Psoas muscle (tissue), 7 donors: ENCODE measurements at regions not wholly inside any gene's neighbourhood (a gene's known extent, or its start where the extent isn't known, plus 50 kb on each side); places are given as distances from the start of the nearest gene placed in this dataset.
A peak's percentile ranks its signal among the peaks of the same experiment; 100 is the strongest.

Experiments used
- ATAC-seq, 4 donors: fragments of 200-7000 bp; cut with Tn5 transposase; one replicate each; pipeline ENCODE4 v1.9.1; 2020; ENCODE audit warnings: moderate library complexity in 3 of 4, mild to moderate bottlenecking in 2 of 4
- DNase-seq, 2 donors: peaks; one replicate each; pipeline ENCODE4 v3.0.0-alpha.2; 2020
- H3K27ac ChIP-seq: fragments of 200-600 bp; one replicate; pipeline ENCODE4 v1.8.0; 2022
- H3K27me3 ChIP-seq, 3 donors: fragments of 200-600 bp in 1 of 3; one replicate each; pipeline versions ENCODE4 v1.6.1 to v1.8.0; 2013 to 2022; ENCODE audit warnings: low read length in 2 of 3, mild to moderate bottlenecking in 2 of 3, moderate library complexity in 1 of 3; ENCODE audit not compliant: insufficient read depth in 3 of 3
- H3K36me3 ChIP-seq, 2 donors: fragments of 200-600 bp in 1 of 2; one replicate each; pipeline versions ENCODE4 v1.6.1 to v1.8.0; 2013 to 2022; ENCODE audit warnings: low read depth in 1 of 2, mild to moderate bottlenecking in 1 of 2, moderate library complexity in 1 of 2; ENCODE audit not compliant: insufficient read depth in 1 of 2
- H3K4me1 ChIP-seq: fragments of 200-600 bp; one replicate; pipeline ENCODE4 v1.8.0; 2022
- H3K4me3 ChIP-seq: fragments of 200-600 bp; one replicate; pipeline ENCODE4 v1.8.0; 2022; ENCODE audit warnings: mild to moderate bottlenecking
- H3K9me3 ChIP-seq: fragments of 200-600 bp; one replicate; pipeline ENCODE4 v1.8.0; 2022
- WGBS, 3 donors: extraction: QIAGEN DNeasy Blood & Tissue Kit; methylation state at CpG; one replicate each; pipeline versions ENCODE4 v1.1.6 to v1.1.7; 2013; 5-methylcytosine and 5-hydroxymethylcytosine counted together
- intact Hi-C, 2 donors: fragments of 100-400 bp; cut with DNase I; formaldehyde crosslinking; loops; one replicate each; pipeline versions ENCODE4 v1.11.0 to v1.14.2; 2022
- TF ChIP-seq, protein P1 (sequence below): fragments of 200-600 bp; IDR thresholded peaks from one replicate; pipeline ENCODE4 v1.8.0; 2022; ENCODE audit warnings: antibody characterized with exemption
- donor health status: healthy with polysubstance abuse.
- donor health status: DM: no; HTN: no; CAD: no; lungs with moderate emphysema.
- donor health status: Bipolar disorder and iron deficiency.
- donor health status: healthy.
- donor health status: DM: yes; HTN: yes; CAD: no.
- donor health status: DM: no; HTN: no; CAD: no.
- donor health status: DM: yes; HTN: yes; CAD: no.

- Histone ChIP-seq H3K27ac (peak overlapping the region; percentile 70), H3K9me3 (no peaks in the 10 kb centered on the region), H3K36me3 (no peaks in the 10 kb centered on the region), H3K27me3 (no peaks in the 10 kb centered on the region), H3K4me1 (peaks cover 64% of the 10 kb centered on the region), H3K4me3 (no peak overlapping the region)
- intact Hi-C loops = no loop called here
- DNase-seq = no peak
- ATAC-seq = peak in 2 of 4 donors; percentile 24 to 27
- TF ChIP-seq, protein P1, sequence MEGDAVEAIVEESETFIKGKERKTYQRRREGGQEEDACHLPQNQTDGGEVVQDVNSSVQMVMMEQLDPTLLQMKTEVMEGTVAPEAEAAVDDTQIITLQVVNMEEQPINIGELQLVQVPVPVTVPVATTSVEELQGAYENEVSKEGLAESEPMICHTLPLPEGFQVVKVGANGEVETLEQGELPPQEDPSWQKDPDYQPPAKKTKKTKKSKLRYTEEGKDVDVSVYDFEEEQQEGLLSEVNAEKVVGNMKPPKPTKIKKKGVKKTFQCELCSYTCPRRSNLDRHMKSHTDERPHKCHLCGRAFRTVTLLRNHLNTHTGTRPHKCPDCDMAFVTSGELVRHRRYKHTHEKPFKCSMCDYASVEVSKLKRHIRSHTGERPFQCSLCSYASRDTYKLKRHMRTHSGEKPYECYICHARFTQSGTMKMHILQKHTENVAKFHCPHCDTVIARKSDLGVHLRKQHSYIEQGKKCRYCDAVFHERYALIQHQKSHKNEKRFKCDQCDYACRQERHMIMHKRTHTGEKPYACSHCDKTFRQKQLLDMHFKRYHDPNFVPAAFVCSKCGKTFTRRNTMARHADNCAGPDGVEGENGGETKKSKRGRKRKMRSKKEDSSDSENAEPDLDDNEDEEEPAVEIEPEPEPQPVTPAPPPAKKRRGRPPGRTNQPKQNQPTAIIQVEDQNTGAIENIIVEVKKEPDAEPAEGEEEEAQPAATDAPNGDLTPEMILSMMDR = no peak
These were observed 163.5 kb downstream of the TOMM20 start for GRCh38 chr1:234965111-234965510.

DNA sequence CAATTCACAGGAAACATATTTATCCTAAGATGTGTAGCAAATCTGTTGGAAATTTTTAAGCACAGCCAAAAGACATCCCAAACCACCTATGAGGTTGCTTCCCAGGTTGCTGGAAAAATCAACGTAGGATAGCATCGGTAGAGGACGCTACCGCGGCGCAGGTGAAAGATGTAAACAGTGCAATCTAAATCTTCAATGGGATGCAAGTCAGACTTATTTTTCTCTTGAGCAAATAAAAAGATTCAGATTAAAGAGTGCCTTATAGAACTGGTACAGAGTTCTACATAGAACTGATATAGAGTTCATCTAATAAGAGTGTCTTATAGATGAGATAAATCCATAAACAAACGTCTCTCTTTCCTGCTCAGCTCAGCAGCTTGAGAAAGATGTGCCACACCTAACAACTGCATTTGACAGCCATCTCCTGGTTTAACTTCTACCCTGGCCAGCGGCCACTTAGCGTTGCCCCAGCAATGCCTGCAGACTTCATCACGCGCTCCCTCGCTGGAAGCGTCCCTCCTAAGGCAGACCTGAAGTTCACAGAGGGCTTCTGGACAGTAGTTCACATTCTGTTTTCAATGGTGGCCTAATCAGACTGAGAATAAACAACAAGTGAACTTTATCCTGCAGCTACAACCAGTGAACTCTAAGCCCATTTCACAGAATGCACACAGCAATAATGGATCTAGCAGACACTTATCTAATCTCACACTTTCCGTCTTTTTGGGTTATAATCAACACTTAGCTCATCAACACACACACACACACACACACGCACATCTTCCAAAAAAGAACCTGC lies 164.5 kb downstream of the TOMM20 start:
- peak overlapping the region; percentile 70 for H3K27ac ChIP-seq
- TF ChIP-seq, protein P1 = no peak
- H3K9me3 ChIP-seq = no peaks in the 10 kb centered on the region
- no peaks in the 10 kb centered on the region for H3K36me3 ChIP-seq
- no peaks in the 10 kb centered on the region for H3K27me3 ChIP-seq
- 60 to 63% (median 62%) methylated on average over 15 of the region's 15 CpGs for WGBS, 3 donors
- H3K4me1 ChIP-seq = peaks cover 54% of the 10 kb centered on the region
- intact Hi-C loops = loop anchor here in 1 of 2 donors (5.0 kb wide), 1 partner anchor 37 kb away; no protein-coding TSS in a partner anchor
- no peak overlapping the region for H3K4me3 ChIP-seq
- DNase-seq = peak; percentile 55 to 84
- peak; percentile 59 to 88 (median 82) for ATAC-seq

GRCh38 chr1:234963180-234963903 lies 165.3 kb downstream of the TOMM20 start:
- ATAC-seq = peak in 2 of 4 donors; percentile 39 to 44
- DNase-seq = peak; percentile 80 to 90
- H3K4me3 ChIP-seq = no peak overlapping the region
- H3K36me3 ChIP-seq = no peaks in the 10 kb centered on the region
- no peaks in the 10 kb centered on the region for H3K27me3 ChIP-seq
- no peaks in the 10 kb centered on the region for H3K9me3 ChIP-seq
- H3K4me1 ChIP-seq = peaks cover 46% of the 10 kb centered on the region
- intact Hi-C loops = loop anchor here in 1 of 2 donors (5.0 kb wide), 1 partner anchor 36 kb away; no protein-coding TSS in a partner anchor
- TF ChIP-seq, protein P1 = no peak
- H3K27ac ChIP-seq = peak overlapping the region; percentile 70
- 64 to 71% (median 70%) methylated on average over 15 of the region's 15 CpGs for WGBS, 3 donors

- intact Hi-C loops = loop anchor here in 1 of 2 donors (5.0 kb wide), 1 partner anchor 35 kb away; no protein-coding TSS in a partner anchor
- WGBS, 3 donors = 36 to 62% (median 45%) methylated on average over 9 of the region's 9 CpGs
- Histone ChIP-seq H3K4me3 (no peak overlapping the region), H3K27ac (peak overlapping the region; percentile 70), H3K36me3 (no peaks in the 10 kb centered on the region), H3K9me3 (no peaks in the 10 kb centered on the region), H3K27me3 (no peaks in the 10 kb centered on the region), H3K4me1 (peaks cover 54% of the 10 kb centered on the region)
- ATAC-seq (peak; percentile 36 to 60 (median 44)), DNase-seq (peak in 1 of 2 donors; percentile 55)
- TF ChIP-seq, protein P1 = no peak
These were observed 166.2 kb downstream of the TOMM20 start for GRCh38 chr1:234962340-234962989.
